Fibroblast of lung (primary cell): ENCODE measurements at regions not wholly inside any gene's neighbourhood (a gene's known extent, or its start where the extent isn't known, plus 50 kb on each side); places are given as distances from the start of the nearest gene placed in this dataset.
"Not testable (repeated sequence)": the region's sequence is repeated elsewhere in the genome, so short reads cannot be mapped to it uniquely, and the experiment has no call there.

Experiments
- DNase-seq, 2 donors: peaks; one replicate each; pipeline versions ENCODE4 v3.0.0 to v3.0.0-alpha.2; 2010; ENCODE audit warnings: low read depth in 2 of 2
- H2AFZ ChIP-seq: 2 replicates; pipeline ENCODE4 v1.5.1; 2012; ENCODE audit warnings: low read length, control low read depth, inconsistent platforms
- H3K27ac ChIP-seq: 2 replicates; pipeline ENCODE4 v1.5.1; 2011; ENCODE audit warnings: low read length, control low read depth; ENCODE audit not compliant: insufficient read depth
- H3K27me3 ChIP-seq: 2 replicates; pipeline ENCODE4 v1.5.1; 2011; ENCODE audit warnings: mild to moderate bottlenecking, low read length; ENCODE audit not compliant: control insufficient read depth, insufficient read depth
- H3K36me3 ChIP-seq: 2 replicates; pipeline ENCODE4 v1.5.1; 2011; ENCODE audit warnings: low read length; ENCODE audit not compliant: control insufficient read depth, insufficient read depth
- H3K4me1 ChIP-seq: 2 replicates; pipeline ENCODE4 v1.5.1; 2011; ENCODE audit warnings: low read length; ENCODE audit not compliant: control insufficient read depth, insufficient read depth; ENCODE audit errors: extremely low read depth
- H3K4me2 ChIP-seq: 2 replicates; pipeline ENCODE4 v1.5.1; 2011; ENCODE audit warnings: low read length, control low read depth; ENCODE audit not compliant: insufficient read depth; ENCODE audit errors: extremely low read depth
- H3K4me3 ChIP-seq, 4 experiments: fragments of 200-600 bp in 1 of 4; sonication (generic) in 1 of 4; replicated peaks in 1 of 4; 2 replicates each; pipeline ENCODE4 v1.5.1; 2011 to 2016; ENCODE audit warnings: low read length in 4 of 4, low read depth in 3 of 4, mild to moderate bottlenecking in 3 of 4, control low read depth in 2 of 4, inconsistent platforms in 1 of 4, mixed read lengths in 1 of 4; ENCODE audit not compliant: insufficient read depth in 1 of 4; ENCODE audit errors: control extremely low read depth in 1 of 4
- H3K79me2 ChIP-seq: 2 replicates; pipeline ENCODE4 v1.5.1; 2012; ENCODE audit warnings: mild to moderate bottlenecking, low read length, inconsistent platforms; ENCODE audit not compliant: control insufficient read depth, insufficient read depth
- H3K9ac ChIP-seq: 2 replicates; pipeline ENCODE4 v1.5.1; 2011; ENCODE audit warnings: mild to moderate bottlenecking, low read length, control low read depth; ENCODE audit not compliant: insufficient read depth
- H3K9me3 ChIP-seq: 2 replicates; pipeline ENCODE4 v1.5.1; 2012; ENCODE audit warnings: low read depth, low read length; ENCODE audit not compliant: control insufficient read depth, insufficient read depth
- H4K20me1 ChIP-seq: 2 replicates; pipeline ENCODE4 v1.5.1; 2011; ENCODE audit warnings: low read length; ENCODE audit not compliant: control insufficient read depth, insufficient read depth; ENCODE audit errors: extremely low read depth
- EZH2 ChIP-seq: IDR thresholded peaks from 2 replicates; pipeline ENCODE4 v1.5.1; 2012; ENCODE audit warnings: low read length, control low read depth, mild to moderate bottlenecking; ENCODE audit errors: missing control alignments
- TF ChIP-seq, protein P1 (sequence below), 2 donors: IDR thresholded peaks in 1 of 2; conservative IDR thresholded peaks in 1 of 2; 1 replicate in 1 of 2; 2 replicates in 1 of 2; pipeline ENCODE4 v1.5.1; 2011 to 2012; ENCODE audit warnings: low read length in 2 of 2, control low read depth in 1 of 2, inconsistent platforms in 1 of 2, low read depth in 1 of 2, mild to moderate bottlenecking in 1 of 2

- Histone ChIP-seq H3K4me1 (no peaks in the 10 kb centered on the region), H3K9ac (no peak overlapping the region), H3K36me3 (no peaks in the 10 kb centered on the region), H3K9me3 (no peaks in the 10 kb centered on the region), H3K4me3 (no peak overlapping the region), H3K27ac (no peak overlapping the region), H3K4me2 (no peak overlapping the region), H2AFZ (no peak overlapping the region), H3K27me3 (no peaks in the 10 kb centered on the region), H3K79me2 (no peaks in the 10 kb centered on the region), H4K20me1 (no peaks in the 10 kb centered on the region)
- TF ChIP-seq, protein P1, sequence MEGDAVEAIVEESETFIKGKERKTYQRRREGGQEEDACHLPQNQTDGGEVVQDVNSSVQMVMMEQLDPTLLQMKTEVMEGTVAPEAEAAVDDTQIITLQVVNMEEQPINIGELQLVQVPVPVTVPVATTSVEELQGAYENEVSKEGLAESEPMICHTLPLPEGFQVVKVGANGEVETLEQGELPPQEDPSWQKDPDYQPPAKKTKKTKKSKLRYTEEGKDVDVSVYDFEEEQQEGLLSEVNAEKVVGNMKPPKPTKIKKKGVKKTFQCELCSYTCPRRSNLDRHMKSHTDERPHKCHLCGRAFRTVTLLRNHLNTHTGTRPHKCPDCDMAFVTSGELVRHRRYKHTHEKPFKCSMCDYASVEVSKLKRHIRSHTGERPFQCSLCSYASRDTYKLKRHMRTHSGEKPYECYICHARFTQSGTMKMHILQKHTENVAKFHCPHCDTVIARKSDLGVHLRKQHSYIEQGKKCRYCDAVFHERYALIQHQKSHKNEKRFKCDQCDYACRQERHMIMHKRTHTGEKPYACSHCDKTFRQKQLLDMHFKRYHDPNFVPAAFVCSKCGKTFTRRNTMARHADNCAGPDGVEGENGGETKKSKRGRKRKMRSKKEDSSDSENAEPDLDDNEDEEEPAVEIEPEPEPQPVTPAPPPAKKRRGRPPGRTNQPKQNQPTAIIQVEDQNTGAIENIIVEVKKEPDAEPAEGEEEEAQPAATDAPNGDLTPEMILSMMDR (conservative IDR thresholded peaks at IDR 0.05 in 1 of 2, IDR thresholded peaks at IDR 0.05 in 1 of 2; ENCODE audit: low read depth in 1 of 2, low read length in 2 of 2), result no peak
- TF ChIP-seq EZH2, result no peak
- DNase-seq, result no peak
Measured at GRCh38 chr2:192551760-192552159, 357.0 kb upstream of the TMEFF2 start.

GRCh38 chr2:192546565-192546964 is 351.8 kb upstream of the TMEFF2 start:
- H3K9ac ChIP-seq, result no peak overlapping the region
- TF ChIP-seq, protein P1 (conservative IDR thresholded peaks at IDR 0.05 in 1 of 2, IDR thresholded peaks at IDR 0.05 in 1 of 2; ENCODE audit: low read depth in 1 of 2, low read length in 2 of 2), result no peak
- no peak for TF ChIP-seq EZH2

DNA sequence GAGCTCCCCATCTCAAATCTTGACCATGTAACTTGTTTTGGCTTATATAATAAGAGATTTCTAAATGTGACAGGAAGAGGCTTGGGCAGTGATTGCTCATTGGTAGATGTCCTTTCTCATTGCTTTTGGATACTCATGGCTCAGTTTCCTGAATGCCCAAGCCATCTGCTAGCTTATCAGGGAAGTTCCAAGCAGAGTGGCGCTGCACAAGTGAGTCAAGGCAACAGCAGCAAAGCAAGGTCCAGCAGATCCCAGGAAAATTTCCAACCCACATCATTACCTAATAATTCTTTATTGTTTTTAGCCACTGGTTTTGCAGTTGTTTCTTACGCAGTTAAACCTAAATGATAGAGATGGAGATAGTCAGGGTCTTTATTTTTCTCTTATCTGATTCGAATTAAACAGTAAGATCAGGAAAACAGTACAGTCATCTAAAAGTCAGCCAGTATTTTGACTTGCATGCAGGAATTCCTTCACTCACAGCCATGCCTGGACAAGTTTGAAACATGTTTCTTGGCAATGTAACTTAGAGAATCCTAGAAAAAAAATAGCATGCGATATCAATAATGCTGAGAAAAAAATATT is 349.7 kb upstream of the TMEFF2 start:
- Histone ChIP-seq H2AFZ (no peak overlapping the region), H3K79me2 (no peaks in the 10 kb centered on the region), H3K9me3 (no peaks in the 10 kb centered on the region), H3K36me3 (no peaks in the 10 kb centered on the region), H4K20me1 (no peaks in the 10 kb centered on the region), H3K9ac (no peak overlapping the region), H3K27me3 (no peaks in the 10 kb centered on the region), H3K4me1 (no peaks in the 10 kb centered on the region), H3K4me3 (no peak overlapping the region), H3K27ac (no peak overlapping the region), H3K4me2 (no peak overlapping the region)
- TF ChIP-seq EZH2, result no peak
- TF ChIP-seq, protein P1 (conservative IDR thresholded peaks at IDR 0.05 in 1 of 2, IDR thresholded peaks at IDR 0.05 in 1 of 2; ENCODE audit: low read depth in 1 of 2, low read length in 2 of 2), result no peak
- DNase-seq, result peak; percentile 0 to 77

More at GRCh38 chr2:192546565-192546964, 351.8 kb upstream of the TMEFF2 start:
- DNase-seq, result no peak
- no peaks in the 10 kb centered on the region for H3K9me3 ChIP-seq
- no peak overlapping the region for H3K27ac ChIP-seq
- H3K36me3 ChIP-seq, result no peaks in the 10 kb centered on the region
- H3K4me2 ChIP-seq, result no peak overlapping the region
- H2AFZ ChIP-seq, result no peak overlapping the region
- H3K79me2 ChIP-seq, result no peaks in the 10 kb centered on the region
- no peak overlapping the region for H3K4me3 ChIP-seq
- H4K20me1 ChIP-seq, result no peaks in the 10 kb centered on the region
- no peaks in the 10 kb centered on the region for H3K4me1 ChIP-seq
- no peaks in the 10 kb centered on the region for H3K27me3 ChIP-seq

DNA sequence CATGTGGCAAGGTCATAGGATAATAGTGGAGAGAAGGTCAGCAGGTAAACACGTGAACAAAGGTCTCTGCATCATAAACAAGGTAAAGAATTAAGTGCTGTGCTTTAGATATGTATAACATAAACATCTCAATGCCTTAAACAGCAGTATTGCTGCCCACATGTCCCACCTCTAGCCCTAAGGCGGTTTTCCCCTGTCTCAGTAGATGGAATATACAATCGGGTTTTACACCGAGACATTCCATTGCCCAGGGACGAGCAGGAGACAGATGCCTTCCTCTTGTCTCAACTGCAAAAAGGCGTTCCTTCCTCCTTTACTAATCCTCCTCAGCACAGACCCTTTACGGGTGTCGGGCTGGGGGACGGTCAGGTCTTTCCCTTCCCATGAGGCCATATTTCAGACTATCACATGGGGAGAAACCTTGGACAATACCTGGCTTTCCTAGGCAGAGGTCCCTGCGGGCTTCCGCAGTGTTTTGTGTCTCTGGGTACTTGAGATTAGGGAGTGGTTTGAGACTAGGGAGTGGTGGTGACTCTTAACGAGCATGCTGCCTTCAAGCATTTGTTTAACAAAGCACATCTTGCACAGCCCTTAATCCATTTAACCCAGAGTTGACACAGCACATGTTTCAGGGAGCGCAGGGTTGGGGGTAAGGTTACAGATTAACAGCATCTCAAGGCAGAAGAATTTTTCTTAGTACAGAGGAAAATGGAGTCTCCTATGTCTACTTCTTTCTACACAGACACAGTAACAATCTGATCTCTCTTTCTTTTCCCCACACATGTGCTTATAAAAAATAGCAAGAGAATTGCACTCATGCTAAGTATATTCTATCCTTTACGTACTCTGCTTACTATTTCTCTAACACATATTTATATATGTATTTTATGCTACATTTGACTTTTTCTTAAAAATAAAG is 347.7 kb upstream of the TMEFF2 start:
- not testable (repeated sequence) for H3K27me3 ChIP-seq, H4K20me1 ChIP-seq, H3K9ac ChIP-seq, H3K4me3 ChIP-seq, H3K79me2 ChIP-seq, DNase-seq, H2AFZ ChIP-seq, H3K4me1 ChIP-seq, H3K4me2 ChIP-seq, H3K27ac ChIP-seq, H3K9me3 ChIP-seq, H3K36me3 ChIP-seq
